Loucy (cell line): ENCODE measurements at regions not wholly inside any gene's neighbourhood (a gene's known extent, or its start where the extent isn't known, plus 50 kb on each side); places are given as distances from the start of the nearest gene placed in this dataset.

ENCODE experiments used
- EZH2phosphoT487 ChIP-seq: fragments of 200-600 bp; IDR thresholded peaks from 2 replicates; pipeline ENCODE4 v1.6.1; 2018; ENCODE audit warnings: antibody characterized with exemption, mild to moderate bottlenecking, moderate library complexity, borderline replicate concordance
- TF ChIP-seq, protein P1 (sequence below): fragments of 200-600 bp; sonication (generic); conservative IDR thresholded peaks from 2 replicates; pipeline ENCODE4 v1.5.1; 2014; ENCODE audit warnings: mild to moderate bottlenecking, antibody characterized with exemption, low read length

DNA sequence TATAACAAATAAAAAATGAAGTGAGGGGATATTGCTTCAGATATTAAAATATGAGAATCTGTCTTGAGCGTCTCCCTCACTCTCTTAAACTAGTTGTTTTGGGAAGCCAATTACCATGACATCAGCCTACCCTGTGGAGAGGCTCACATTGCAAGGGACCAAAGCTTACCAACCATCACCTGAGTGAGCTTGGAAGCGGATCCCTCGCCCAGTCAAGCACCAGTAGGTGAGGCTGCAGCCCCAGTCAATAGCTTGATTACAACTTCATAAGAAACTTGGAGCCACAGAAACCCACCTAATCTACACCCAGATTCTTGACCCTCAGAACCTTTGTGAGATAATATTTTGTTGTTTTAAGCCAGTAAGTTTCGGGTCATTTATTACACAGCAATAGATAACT is 206.2 kb downstream of the CEMIP2 start:
- no peak for TF ChIP-seq EZH2phosphoT487
- TF ChIP-seq, protein P1, sequence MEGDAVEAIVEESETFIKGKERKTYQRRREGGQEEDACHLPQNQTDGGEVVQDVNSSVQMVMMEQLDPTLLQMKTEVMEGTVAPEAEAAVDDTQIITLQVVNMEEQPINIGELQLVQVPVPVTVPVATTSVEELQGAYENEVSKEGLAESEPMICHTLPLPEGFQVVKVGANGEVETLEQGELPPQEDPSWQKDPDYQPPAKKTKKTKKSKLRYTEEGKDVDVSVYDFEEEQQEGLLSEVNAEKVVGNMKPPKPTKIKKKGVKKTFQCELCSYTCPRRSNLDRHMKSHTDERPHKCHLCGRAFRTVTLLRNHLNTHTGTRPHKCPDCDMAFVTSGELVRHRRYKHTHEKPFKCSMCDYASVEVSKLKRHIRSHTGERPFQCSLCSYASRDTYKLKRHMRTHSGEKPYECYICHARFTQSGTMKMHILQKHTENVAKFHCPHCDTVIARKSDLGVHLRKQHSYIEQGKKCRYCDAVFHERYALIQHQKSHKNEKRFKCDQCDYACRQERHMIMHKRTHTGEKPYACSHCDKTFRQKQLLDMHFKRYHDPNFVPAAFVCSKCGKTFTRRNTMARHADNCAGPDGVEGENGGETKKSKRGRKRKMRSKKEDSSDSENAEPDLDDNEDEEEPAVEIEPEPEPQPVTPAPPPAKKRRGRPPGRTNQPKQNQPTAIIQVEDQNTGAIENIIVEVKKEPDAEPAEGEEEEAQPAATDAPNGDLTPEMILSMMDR: no peak
